Small intestine (tissue), 7 donors: ENCODE measurements at regions not wholly inside any gene's neighbourhood (a gene's known extent, or its start where the extent isn't known, plus 50 kb on each side); places are given as distances from the start of the nearest gene placed in this dataset.

ENCODE experiments used
- DNase-seq, 2 donors: peaks; one replicate each; pipeline versions ENCODE4 v3.0.0 to v3.0.0-alpha.2; 2013
- FAIRE-seq: peaks from 2 replicates; lab custom pipeline; 2012; peaks lifted over from hg19 to GRCh38; lab: Jason Lieb, UNC
- H3K27ac ChIP-seq, 3 donors: one replicate each; pipeline ENCODE4 v1.5.1; 2013; ENCODE audit warnings: low read length in 2 of 3, mild to moderate bottlenecking in 2 of 3, control low read depth in 1 of 3, inconsistent platforms in 1 of 3, low read depth in 1 of 3, moderate library complexity in 1 of 3
- H3K27me3 ChIP-seq, 3 donors: one replicate each; pipeline ENCODE4 v1.6.1; 2013; ENCODE audit warnings: low read length in 3 of 3, inconsistent platforms in 1 of 3; ENCODE audit not compliant: control insufficient read depth in 3 of 3, insufficient read depth in 3 of 3
- H3K36me3 ChIP-seq, 3 donors: one replicate each; pipeline ENCODE4 v1.6.1; 2013; ENCODE audit warnings: low read length in 3 of 3, inconsistent platforms in 1 of 3, low read depth in 1 of 3, mild to moderate bottlenecking in 1 of 3, moderate library complexity in 1 of 3; ENCODE audit not compliant: control insufficient read depth in 3 of 3, insufficient read depth in 2 of 3
- H3K4me1 ChIP-seq, 3 donors: one replicate each; pipeline ENCODE4 v1.6.1; 2013; ENCODE audit warnings: low read length in 2 of 3, inconsistent platforms in 1 of 3, low read depth in 1 of 3, mild to moderate bottlenecking in 1 of 3, moderate library complexity in 1 of 3; ENCODE audit not compliant: control insufficient read depth in 3 of 3, insufficient read depth in 2 of 3
- H3K4me3 ChIP-seq, 3 donors: one replicate each; pipeline ENCODE4 v1.5.1; 2013; ENCODE audit warnings: low read length in 3 of 3, control low read depth in 1 of 3, inconsistent platforms in 1 of 3, low read depth in 1 of 3, mild to moderate bottlenecking in 1 of 3, moderate library complexity in 1 of 3
- H3K9me3 ChIP-seq, 2 donors: one replicate each; pipeline ENCODE4 v1.6.1; 2013; ENCODE audit warnings: low read depth in 1 of 2, low read length in 1 of 2; ENCODE audit not compliant: control insufficient read depth in 2 of 2, insufficient read depth in 1 of 2
- WGBS, 3 donors: extraction: QIAGEN DNeasy Blood & Tissue Kit; methylation state at CpG; one replicate each; pipeline ENCODE4 v1.1.7; 2013; 5-methylcytosine and 5-hydroxymethylcytosine counted together
- donor health status: healthy with polysubstance abuse.
- donor health status: control.
- donor health status: control.
- donor health status: Bipolar disorder and iron deficiency.
- donor health status: healthy.

- Histone ChIP-seq H3K36me3 (no peaks in the 10 kb centered on the region), H3K27me3 (peaks cover 0 to 3% (median 0%) of the 10 kb centered on the region in 3 donors), H3K4me3 (no peak overlapping the region), H3K27ac (no peak overlapping the region), H3K9me3 (no peaks in the 10 kb centered on the region), H3K4me1 (no peaks in the 10 kb centered on the region)
- 82 to 85% (median 82%) methylated on average over 4 of the region's 4 CpGs for WGBS, 3 donors
- no peak for DNase-seq
- no peak for FAIRE-seq
Measured at GRCh38 chr6:100176951-100177710, 183.1 kb upstream of the MCHR2 start.

- FAIRE-seq = no peak
- Histone ChIP-seq H3K4me1 (no peaks in the 10 kb centered on the region), H3K27ac (no peak overlapping the region), H3K27me3 (peaks cover 0 to 3% (median 0%) of the 10 kb centered on the region in 3 donors), H3K36me3 (no peaks in the 10 kb centered on the region), H3K9me3 (no peaks in the 10 kb centered on the region), H3K4me3 (no peak overlapping the region)
- WGBS, 3 donors = 44 to 46% (median 45%) methylated on average over 6 of the region's 6 CpGs
- peak in 1 of 2 donors; percentile 12 for DNase-seq
Measured at GRCh38 chr6:100176311-100176950, 182.4 kb upstream of the MCHR2 start.

GRCh38 chr6:100175814-100176310 lies 181.8 kb upstream of the MCHR2 start:
- no peak for DNase-seq
- no peak for FAIRE-seq
- no peaks in the 10 kb centered on the region for H3K4me1 ChIP-seq
- H3K9me3 ChIP-seq = no peaks in the 10 kb centered on the region
- H3K27me3 ChIP-seq = peaks cover 0 to 3% (median 0%) of the 10 kb centered on the region in 3 donors
- H3K36me3 ChIP-seq = no peaks in the 10 kb centered on the region
- H3K4me3 ChIP-seq = no peak overlapping the region
- no peak overlapping the region for H3K27ac ChIP-seq
- WGBS, 3 donors = 8 to 27% (median 25%) methylated on average over 1 of the region's 1 CpG

DNA sequence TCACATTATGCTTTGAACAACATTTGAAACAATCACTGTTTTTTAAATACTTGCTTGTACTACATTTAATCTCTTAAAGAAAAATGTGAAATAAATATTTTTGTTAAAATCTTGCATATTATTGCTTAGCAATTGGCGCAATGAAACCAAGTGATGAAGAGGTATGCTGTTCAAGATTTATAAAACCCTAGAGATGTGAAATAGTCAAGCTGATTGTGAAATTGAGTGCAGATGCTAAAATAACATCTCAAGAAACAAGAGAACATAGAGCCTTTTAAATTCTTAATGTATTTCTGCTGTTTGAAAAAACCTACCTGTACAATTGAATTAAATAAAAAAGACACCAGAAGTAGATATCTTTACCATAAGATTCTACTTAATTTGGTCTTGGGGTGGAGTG lies 179.2 kb upstream of the MCHR2 start:
- FAIRE-seq = no peak

DNA sequence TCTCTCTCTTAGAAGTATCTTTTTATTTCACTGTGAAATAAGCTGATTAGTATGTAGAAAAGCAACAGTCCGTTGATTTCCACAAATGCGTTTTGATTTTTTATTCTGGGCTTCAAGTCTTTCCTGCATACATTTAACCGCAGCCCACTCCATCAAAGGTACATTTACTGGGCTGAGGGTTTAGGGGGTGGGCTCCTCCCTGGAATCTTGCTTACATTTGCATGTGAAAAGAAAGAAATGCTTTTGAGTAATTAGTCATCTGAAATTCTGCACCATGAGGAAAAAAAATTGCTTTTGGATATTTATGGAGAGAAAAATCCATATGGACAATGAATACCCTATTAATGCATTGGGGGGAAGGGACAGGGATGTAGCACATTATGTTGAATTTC lies 178.3 kb upstream of the MCHR2 start:
- no peaks in the 10 kb centered on the region for H3K4me1 ChIP-seq
- DNase-seq = no peak
- no peaks in the 10 kb centered on the region for H3K9me3 ChIP-seq
- H3K36me3 ChIP-seq = no peaks in the 10 kb centered on the region
- H3K27me3 ChIP-seq = peaks cover 0 to 3% (median 1%) of the 10 kb centered on the region in 3 donors
- no peak for FAIRE-seq
- H3K4me3 ChIP-seq = no peak overlapping the region
- H3K27ac ChIP-seq = no peak overlapping the region
- WGBS, 3 donors = 73 to 82% (median 75%) methylated on average over 3 of the region's 3 CpGs

More for the DNA sequence above, 179.2 kb upstream of the MCHR2 start:
- no peak for DNase-seq
- Histone ChIP-seq H3K36me3 (no peaks in the 10 kb centered on the region), H3K27me3 (peaks cover 0 to 3% (median 3%) of the 10 kb centered on the region in 3 donors), H3K4me1 (no peaks in the 10 kb centered on the region), H3K4me3 (no peak overlapping the region), H3K27ac (no peak overlapping the region), H3K9me3 (no peaks in the 10 kb centered on the region)
- WGBS, 3 donors = 0 to 74% (median 48%) methylated on average over 1 of the region's 1 CpG

DNA sequence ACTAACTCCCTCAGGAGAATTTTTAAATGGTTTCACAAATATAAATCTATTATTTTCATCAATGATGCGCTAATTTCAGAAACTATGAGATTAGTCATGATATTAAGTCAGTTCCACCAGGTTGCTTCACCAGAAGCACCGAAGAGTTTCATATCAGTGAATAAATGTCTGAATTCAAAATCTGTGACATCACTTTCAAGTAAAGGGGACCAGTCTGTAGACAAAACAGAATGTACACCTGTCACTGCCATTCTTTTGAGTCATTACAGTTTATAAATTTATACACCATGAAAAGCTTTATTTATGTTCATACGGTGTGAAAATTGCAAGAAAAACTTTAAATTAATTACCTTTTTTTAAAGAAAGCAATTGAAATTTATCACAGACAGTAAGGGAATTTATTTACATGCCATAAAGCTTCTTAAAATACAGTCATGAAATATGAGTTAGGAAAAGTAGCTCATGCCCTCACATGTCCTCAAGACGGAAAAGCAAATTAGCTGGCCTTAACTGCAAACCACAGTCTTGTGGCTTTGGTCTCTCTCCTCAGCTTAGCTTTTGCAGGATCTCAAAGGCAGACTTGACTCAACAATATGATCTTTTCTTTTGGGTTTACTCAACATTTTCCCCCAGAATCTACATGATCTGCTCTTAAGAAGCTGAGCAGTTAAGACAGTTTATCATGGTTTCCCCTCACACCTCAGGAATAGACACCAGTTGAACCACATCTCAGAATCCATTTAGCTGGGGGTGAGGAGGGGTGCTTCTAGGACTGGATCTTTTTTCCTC lies 177.7 kb upstream of the MCHR2 start:
- FAIRE-seq (no peak), DNase-seq (no peak)
- Histone ChIP-seq H3K36me3 (no peaks in the 10 kb centered on the region), H3K27me3 (peaks cover 0 to 3% (median 0%) of the 10 kb centered on the region in 3 donors), H3K4me3 (no peak overlapping the region), H3K9me3 (no peaks in the 10 kb centered on the region), H3K4me1 (no peaks in the 10 kb centered on the region), H3K27ac (no peak overlapping the region)
- 44 to 58% (median 58%) methylated on average over 4 of the region's 4 CpGs for whole genome bisulfite sequencing, 3 donors

DNA sequence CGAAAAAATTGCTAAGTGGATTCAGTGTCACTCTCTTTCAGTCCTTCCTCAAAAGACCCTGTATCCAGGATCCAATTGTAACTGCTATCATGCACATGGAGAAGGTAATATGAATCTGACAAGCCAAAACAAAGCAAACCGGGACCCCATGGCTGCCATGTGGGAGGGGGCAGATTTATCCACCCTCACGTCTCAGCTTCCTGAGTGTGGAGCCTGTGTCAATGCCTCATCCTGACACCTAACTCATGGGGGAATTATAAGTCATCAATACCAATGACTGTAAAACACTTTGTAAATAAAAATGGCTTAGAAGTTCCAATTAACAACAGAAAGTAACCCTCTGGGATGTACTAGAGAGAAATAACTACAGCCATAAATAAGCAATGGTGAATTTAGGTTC lies 174.1 kb upstream of the MCHR2 start:
- 34 to 58% (median 57%) methylated on average over 3 of the region's 3 CpGs for WGBS, 3 donors
- no peaks in the 10 kb centered on the region for H3K36me3 ChIP-seq
- FAIRE-seq = no peak
- DNase-seq = no peak
- no peak overlapping the region for H3K27ac ChIP-seq
- no peak overlapping the region for H3K4me3 ChIP-seq
- peaks cover 0 to 3% (median 0%) of the 10 kb centered on the region in 3 donors for H3K27me3 ChIP-seq
- H3K4me1 ChIP-seq = no peaks in the 10 kb centered on the region
- no peaks in the 10 kb centered on the region for H3K9me3 ChIP-seq

GRCh38 chr6:100167585-100167984 lies 173.6 kb upstream of the MCHR2 start:
- Histone ChIP-seq H3K9me3 (no peaks in the 10 kb centered on the region), H3K27ac (no peak overlapping the region), H3K36me3 (no peaks in the 10 kb centered on the region), H3K4me1 (no peaks in the 10 kb centered on the region), H3K27me3 (peaks cover 0 to 3% (median 0%) of the 10 kb centered on the region in 3 donors), H3K4me3 (no peak overlapping the region)
- WGBS, 3 donors = 28 to 51% (median 46%) methylated on average over 4 of the region's 4 CpGs
- no peak for DNase-seq
- FAIRE-seq = no peak
